Neural cell (in vitro differentiated cells): ENCODE measurements at regions not wholly inside any gene's neighbourhood (a gene's known extent, or its start where the extent isn't known, plus 50 kb on each side); places are given as distances from the start of the nearest gene placed in this dataset.

ENCODE experiments used
- H2AFZ ChIP-seq: fragments of 200-600, 300-800 bp; sonication (generic), shearing (Covaris generic); 2 replicates; pipeline ENCODE4 v1.6.0; 2014; ENCODE audit warnings: low read depth, mild to moderate bottlenecking, antibody characterized with exemption, low read length, moderate library complexity
- H3F3A ChIP-seq: fragments of 200-600 bp; shearing (Covaris generic); 2 replicates; pipeline ENCODE4 v1.6.1; 2016; ENCODE audit warnings: mild to moderate bottlenecking, moderate library complexity, mixed read lengths, antibody characterized with exemption, low read length; ENCODE audit not compliant: insufficient read depth, poor library complexity, severe bottlenecking
- H3K27ac ChIP-seq: fragments of 200-600, 300-800 bp; sonication (generic), shearing (Covaris generic); 2 replicates; pipeline ENCODE4 v1.5.1; 2014; ENCODE audit warnings: mild to moderate bottlenecking, low read length, moderate library complexity
- H3K27me3 ChIP-seq: fragments of 300-800, 200-600 bp; sonication (generic), shearing (Covaris generic); 2 replicates; pipeline ENCODE4 v1.6.0; 2014; ENCODE audit warnings: mild to moderate bottlenecking, low read depth, low read length, moderate library complexity; ENCODE audit not compliant: insufficient read depth
- H3K36me3 ChIP-seq: fragments of 300-800, 200-600 bp; sonication (generic), shearing (Covaris generic); 2 replicates; pipeline ENCODE4 v1.5.1; 2014; ENCODE audit warnings: mild to moderate bottlenecking, antibody characterized with exemption, low read length, moderate library complexity; ENCODE audit not compliant: insufficient read depth
- H3K4me2 ChIP-seq: fragments of 300-800, 200-600 bp; sonication (generic), shearing (Covaris generic); 2 replicates; pipeline ENCODE4 v1.6.0; 2014; ENCODE audit warnings: mild to moderate bottlenecking, low read length
- H3K4me3 ChIP-seq: fragments of 300-800, 200-600 bp; sonication (generic), shearing (Covaris generic); 2 replicates; pipeline ENCODE4 v1.5.1; 2014; ENCODE audit warnings: mild to moderate bottlenecking, low read length, moderate library complexity
- H3K79me2 ChIP-seq: fragments of 200-600 bp; shearing (Covaris generic); replicated peaks from 2 replicates; pipeline ENCODE4 v1.6.0; 2014; ENCODE audit warnings: mild to moderate bottlenecking, low read length, moderate library complexity; ENCODE audit not compliant: insufficient read depth
- H3K9ac ChIP-seq: fragments of 300-800, 200-600 bp; sonication (generic), shearing (Covaris generic); 2 replicates; pipeline ENCODE4 v1.6.1; 2016; ENCODE audit warnings: mild to moderate bottlenecking, low read length, mixed read lengths
- H3K9me2 ChIP-seq: fragments of 200-600 bp; shearing (Covaris generic); 2 replicates; pipeline ENCODE4 v1.6.1; 2016; ENCODE audit warnings: mild to moderate bottlenecking, low read length, mixed read lengths; ENCODE audit not compliant: insufficient read depth
- H3K9me3 ChIP-seq: fragments of 200-600, 300-800 bp; sonication (generic), shearing (Covaris generic); 2 replicates; pipeline ENCODE4 v1.6.1; 2016; ENCODE audit warnings: mild to moderate bottlenecking, mixed run types, low read length, moderate library complexity, mixed read lengths
- H4K20me1 ChIP-seq: fragments of 200-600 bp; shearing (Covaris generic); 2 replicates; pipeline ENCODE4 v1.6.1; 2016; ENCODE audit warnings: mild to moderate bottlenecking, mixed run types; ENCODE audit not compliant: insufficient read depth
- CTCF ChIP-seq: fragments of 450-650 bp; IDR thresholded peaks from 2 replicates; pipeline ENCODE4 v1.5.1; 2014; ENCODE audit warnings: antibody characterized with exemption, mild to moderate bottlenecking, moderate library complexity; ENCODE audit not compliant: poor library complexity, severe bottlenecking
- EP300 ChIP-seq: fragments of 450-650 bp; conservative IDR thresholded peaks from 2 replicates; pipeline ENCODE4 v1.6.1; 2014; ENCODE audit warnings: antibody characterized with exemption, mild to moderate bottlenecking, moderate library complexity; ENCODE audit not compliant: poor library complexity, severe bottlenecking
- MXI1 ChIP-seq: fragments of 450-650 bp; conservative IDR thresholded peaks from 2 replicates; pipeline ENCODE4 v1.6.1; 2014; ENCODE audit warnings: antibody characterized with exemption, mild to moderate bottlenecking; ENCODE audit not compliant: poor library complexity, severe bottlenecking
- POLR2AphosphoS5 ChIP-seq: IDR thresholded peaks from 2 replicates; pipeline ENCODE4 v1.6.1; 2012
- RAD21 ChIP-seq: fragments of 450-650 bp; conservative IDR thresholded peaks from 2 replicates; pipeline ENCODE4 v1.6.1; 2014; ENCODE audit warnings: antibody characterized with exemption, mild to moderate bottlenecking, moderate library complexity
- SMC3 ChIP-seq: fragments of 450-650 bp; conservative IDR thresholded peaks from 2 replicates; pipeline ENCODE4 v1.6.1; 2014; ENCODE audit warnings: antibody characterized with exemption, mild to moderate bottlenecking, moderate library complexity; ENCODE audit not compliant: poor library complexity
- TAF1 ChIP-seq: IDR thresholded peaks from 2 replicates; pipeline ENCODE4 v1.6.1; 2012; ENCODE audit warnings: low read depth
- TF ChIP-seq, protein P1 (sequence below): IDR thresholded peaks from 2 replicates; pipeline ENCODE4 v1.6.1; 2012; ENCODE audit warnings: borderline replicate concordance

DNA sequence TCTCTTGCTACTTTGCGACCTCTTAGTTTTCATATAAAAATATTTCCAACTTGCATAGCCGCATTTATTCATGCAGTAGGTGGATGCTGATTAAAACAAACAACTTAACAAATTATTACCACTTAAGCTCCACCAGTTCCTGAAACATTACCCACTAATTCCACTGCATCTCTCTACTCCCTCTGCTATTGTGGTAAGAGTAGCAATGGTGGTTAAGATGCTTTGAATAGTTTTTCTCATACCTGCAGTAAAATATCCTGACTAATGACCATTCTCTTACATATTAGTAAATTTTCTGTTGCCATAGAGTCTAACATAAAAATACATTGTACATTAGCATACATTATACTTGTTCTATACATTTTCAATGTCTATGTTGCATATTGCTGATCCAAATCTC, 397.6 kb upstream of the PLSCR5 start:
- no peak overlapping the region for H3K4me2 ChIP-seq
- TF ChIP-seq CTCF, result no peak
- TF ChIP-seq SMC3, result no peak
- TF ChIP-seq POLR2AphosphoS5, result no peak
- TF ChIP-seq MXI1, result no peak
- TF ChIP-seq RAD21, result no peak

DNA sequence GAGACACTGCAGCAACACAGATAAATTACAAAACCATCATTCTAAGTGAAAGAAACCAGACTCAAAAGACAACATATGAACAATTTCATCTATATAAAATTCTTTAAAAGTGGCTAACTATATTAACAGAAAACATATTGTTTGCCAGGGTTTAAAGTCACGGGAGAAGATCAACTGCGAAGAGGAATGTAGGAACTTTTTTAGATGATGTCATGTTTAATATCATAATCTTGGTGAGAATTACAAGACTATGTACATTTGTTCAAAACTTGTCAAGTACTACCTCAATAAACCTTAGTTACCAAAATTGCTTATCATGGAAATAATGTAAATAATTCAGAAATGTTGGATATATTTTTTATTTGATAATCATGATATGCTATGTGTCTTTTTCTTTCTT, 395.1 kb upstream of the PLSCR5 start:
- Histone ChIP-seq H2AFZ (no peak overlapping the region), H3K36me3 (no peaks in the 10 kb centered on the region), H4K20me1 (no peaks in the 10 kb centered on the region), H3K79me2 (no peaks in the 10 kb centered on the region), H3K9ac (no peak overlapping the region), H3K27me3 (no peaks in the 10 kb centered on the region), H3K4me2 (no peak overlapping the region), H3K9me2 (no peaks in the 10 kb centered on the region), H3K9me3 (no peaks in the 10 kb centered on the region), H3F3A (no peaks in the 10 kb centered on the region), H3K4me3 (no peak overlapping the region), H3K27ac (no peak overlapping the region)
- TF ChIP-seq EP300 (no peak), TAF1 (no peak), CTCF (no peak), MXI1 (no peak), SMC3 (no peak)
- TF ChIP-seq, protein P1, sequence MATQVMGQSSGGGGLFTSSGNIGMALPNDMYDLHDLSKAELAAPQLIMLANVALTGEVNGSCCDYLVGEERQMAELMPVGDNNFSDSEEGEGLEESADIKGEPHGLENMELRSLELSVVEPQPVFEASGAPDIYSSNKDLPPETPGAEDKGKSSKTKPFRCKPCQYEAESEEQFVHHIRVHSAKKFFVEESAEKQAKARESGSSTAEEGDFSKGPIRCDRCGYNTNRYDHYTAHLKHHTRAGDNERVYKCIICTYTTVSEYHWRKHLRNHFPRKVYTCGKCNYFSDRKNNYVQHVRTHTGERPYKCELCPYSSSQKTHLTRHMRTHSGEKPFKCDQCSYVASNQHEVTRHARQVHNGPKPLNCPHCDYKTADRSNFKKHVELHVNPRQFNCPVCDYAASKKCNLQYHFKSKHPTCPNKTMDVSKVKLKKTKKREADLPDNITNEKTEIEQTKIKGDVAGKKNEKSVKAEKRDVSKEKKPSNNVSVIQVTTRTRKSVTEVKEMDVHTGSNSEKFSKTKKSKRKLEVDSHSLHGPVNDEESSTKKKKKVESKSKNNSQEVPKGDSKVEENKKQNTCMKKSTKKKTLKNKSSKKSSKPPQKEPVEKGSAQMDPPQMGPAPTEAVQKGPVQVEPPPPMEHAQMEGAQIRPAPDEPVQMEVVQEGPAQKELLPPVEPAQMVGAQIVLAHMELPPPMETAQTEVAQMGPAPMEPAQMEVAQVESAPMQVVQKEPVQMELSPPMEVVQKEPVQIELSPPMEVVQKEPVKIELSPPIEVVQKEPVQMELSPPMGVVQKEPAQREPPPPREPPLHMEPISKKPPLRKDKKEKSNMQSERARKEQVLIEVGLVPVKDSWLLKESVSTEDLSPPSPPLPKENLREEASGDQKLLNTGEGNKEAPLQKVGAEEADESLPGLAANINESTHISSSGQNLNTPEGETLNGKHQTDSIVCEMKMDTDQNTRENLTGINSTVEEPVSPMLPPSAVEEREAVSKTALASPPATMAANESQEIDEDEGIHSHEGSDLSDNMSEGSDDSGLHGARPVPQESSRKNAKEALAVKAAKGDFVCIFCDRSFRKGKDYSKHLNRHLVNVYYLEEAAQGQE, result no peak

More for the DNA sequence above, 397.6 kb upstream of the PLSCR5 start:
- Histone ChIP-seq H3K27me3 (no peaks in the 10 kb centered on the region), H3K27ac (no peak overlapping the region), H3K4me3 (no peak overlapping the region), H4K20me1 (no peaks in the 10 kb centered on the region), H3K9me3 (no peaks in the 10 kb centered on the region), H3K36me3 (no peaks in the 10 kb centered on the region), H3K9me2 (no peaks in the 10 kb centered on the region), H3F3A (no peaks in the 10 kb centered on the region), H2AFZ (no peak overlapping the region), H3K79me2 (no peaks in the 10 kb centered on the region), H3K9ac (no peak overlapping the region)
